ENCODE measurements at regions not wholly inside any gene's neighbourhood (a gene's known extent, or its start where the extent isn't known, plus 50 kb on each side); places are given as distances from the start of the nearest gene placed in this dataset.

- Mint-ChIP-seq H3K27me3 (ENCODE audit: low read depth in 2 of 2) (no peaks in the 10 kb centered on the region), H3K4me1 (no peaks in the 10 kb centered on the region), H3K27ac (no peak overlapping the region), H3K4me3 (no peak overlapping the region), H3K36me3 (no peaks in the 10 kb centered on the region), H3K9me3 (peaks cover 2 to 3% of the 10 kb centered on the region in 2 donors)
- DNase-seq, result no peak
- H3K36me3 ChIP-seq (ENCODE audit: control insufficient read depth, insufficient read depth, low read length), result no peaks in the 10 kb centered on the region
- ATAC-seq, result no peak
- no peaks in the 10 kb centered on the region for H3K4me1 ChIP-seq (ENCODE audit: control insufficient read depth, insufficient read depth, low read length)
- no peak overlapping the region for H3K27ac ChIP-seq (ENCODE audit: low read length)
- H3K4me3 ChIP-seq (ENCODE audit: low read length), result no peak overlapping the region
- intact Hi-C loops (cut with micrococcal nuclease), result no loop called here
- no peaks in the 10 kb centered on the region for H3K27me3 ChIP-seq (ENCODE audit: control insufficient read depth, insufficient read depth, low read length)
- no peaks in the 10 kb centered on the region for H3K9me3 ChIP-seq (ENCODE audit: control insufficient read depth, insufficient read depth, low read length)
- TF ChIP-seq, protein P1, sequence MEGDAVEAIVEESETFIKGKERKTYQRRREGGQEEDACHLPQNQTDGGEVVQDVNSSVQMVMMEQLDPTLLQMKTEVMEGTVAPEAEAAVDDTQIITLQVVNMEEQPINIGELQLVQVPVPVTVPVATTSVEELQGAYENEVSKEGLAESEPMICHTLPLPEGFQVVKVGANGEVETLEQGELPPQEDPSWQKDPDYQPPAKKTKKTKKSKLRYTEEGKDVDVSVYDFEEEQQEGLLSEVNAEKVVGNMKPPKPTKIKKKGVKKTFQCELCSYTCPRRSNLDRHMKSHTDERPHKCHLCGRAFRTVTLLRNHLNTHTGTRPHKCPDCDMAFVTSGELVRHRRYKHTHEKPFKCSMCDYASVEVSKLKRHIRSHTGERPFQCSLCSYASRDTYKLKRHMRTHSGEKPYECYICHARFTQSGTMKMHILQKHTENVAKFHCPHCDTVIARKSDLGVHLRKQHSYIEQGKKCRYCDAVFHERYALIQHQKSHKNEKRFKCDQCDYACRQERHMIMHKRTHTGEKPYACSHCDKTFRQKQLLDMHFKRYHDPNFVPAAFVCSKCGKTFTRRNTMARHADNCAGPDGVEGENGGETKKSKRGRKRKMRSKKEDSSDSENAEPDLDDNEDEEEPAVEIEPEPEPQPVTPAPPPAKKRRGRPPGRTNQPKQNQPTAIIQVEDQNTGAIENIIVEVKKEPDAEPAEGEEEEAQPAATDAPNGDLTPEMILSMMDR (IDR thresholded peaks at IDR 0.05), result no peak
- WGBS (ENCODE audit: insufficient coverage), result 94% methylated on average over 4 of the region's 4 CpGs
Measured at GRCh38 chr2:167653131-167653530, 594.3 kb downstream of the STK39 start.

DNA sequence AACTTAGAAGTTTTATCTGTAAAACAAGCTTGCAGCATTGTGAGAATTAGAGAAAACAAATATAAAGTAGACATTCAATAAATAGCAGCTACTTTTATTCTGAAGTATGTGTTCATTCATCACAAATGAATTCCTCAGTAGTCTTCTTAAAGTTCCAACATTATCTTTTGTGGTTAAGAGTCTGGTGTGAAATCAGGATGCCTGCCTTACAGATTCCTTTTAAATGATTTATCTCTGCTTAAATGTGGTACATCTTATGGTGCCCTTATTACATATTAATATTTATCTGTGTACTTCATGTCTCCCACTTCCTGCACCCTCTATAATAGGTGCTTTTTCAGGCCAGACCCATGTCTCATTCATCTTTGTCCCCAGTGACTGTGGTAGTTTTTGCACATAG, 595.0 kb downstream of the STK39 start:
- no peak overlapping the region for H3K27ac ChIP-seq (ENCODE audit: low read length)
- H3K9me3 Mint-ChIP-seq, result peaks cover 2 to 3% of the 10 kb centered on the region in 2 donors
- no peak for ATAC-seq
- no peak overlapping the region for H3K4me3 Mint-ChIP-seq
- no peaks in the 10 kb centered on the region for H3K27me3 ChIP-seq (ENCODE audit: control insufficient read depth, insufficient read depth, low read length)
- intact Hi-C loops (cut with micrococcal nuclease), result no loop called here
- H3K4me3 ChIP-seq (ENCODE audit: low read length), result no peak overlapping the region
- H3K27ac Mint-ChIP-seq, result no peak overlapping the region
- TF ChIP-seq, protein P1 (IDR thresholded peaks at IDR 0.05), result no peak
- H3K27me3 Mint-ChIP-seq (ENCODE audit: low read depth in 2 of 2), result no peaks in the 10 kb centered on the region
- no peak for DNase-seq
- no peaks in the 10 kb centered on the region for H3K9me3 ChIP-seq (ENCODE audit: control insufficient read depth, insufficient read depth, low read length)
- no peaks in the 10 kb centered on the region for H3K4me1 Mint-ChIP-seq
- no peaks in the 10 kb centered on the region for H3K36me3 ChIP-seq (ENCODE audit: control insufficient read depth, insufficient read depth, low read length)
- no peaks in the 10 kb centered on the region for H3K36me3 Mint-ChIP-seq
- H3K4me1 ChIP-seq (ENCODE audit: control insufficient read depth, insufficient read depth, low read length), result no peaks in the 10 kb centered on the region

GRCh38 chr2:167651406-167652151, 595.8 kb downstream of the STK39 start:
- intact Hi-C loops (cut with micrococcal nuclease), result no loop called here
- TF ChIP-seq, protein P1 (IDR thresholded peaks at IDR 0.05), result no peak
- H3K9me3 Mint-ChIP-seq, result peaks cover 2 to 3% of the 10 kb centered on the region in 2 donors
- no peaks in the 10 kb centered on the region for H3K4me1 ChIP-seq (ENCODE audit: control insufficient read depth, insufficient read depth, low read length)
- ATAC-seq (no peak), DNase-seq (no peak)
- H3K27ac Mint-ChIP-seq, result no peak overlapping the region
- H3K27me3 Mint-ChIP-seq (ENCODE audit: low read depth in 2 of 2), result no peaks in the 10 kb centered on the region
- H3K4me3 Mint-ChIP-seq, result no peak overlapping the region
- H3K9me3 ChIP-seq (ENCODE audit: control insufficient read depth, insufficient read depth, low read length), result no peaks in the 10 kb centered on the region
- H3K27ac ChIP-seq (ENCODE audit: low read length), result no peak overlapping the region
- H3K4me3 ChIP-seq (ENCODE audit: low read length), result no peak overlapping the region
- WGBS (ENCODE audit: insufficient coverage), result 71% methylated on average over 5 of the region's 5 CpGs
- H3K4me1 Mint-ChIP-seq, result no peaks in the 10 kb centered on the region
- H3K36me3 ChIP-seq (ENCODE audit: control insufficient read depth, insufficient read depth, low read length), result no peaks in the 10 kb centered on the region
- H3K27me3 ChIP-seq (ENCODE audit: control insufficient read depth, insufficient read depth, low read length), result no peaks in the 10 kb centered on the region
- H3K36me3 Mint-ChIP-seq, result no peaks in the 10 kb centered on the region

GRCh38 chr2:167646557-167646956, 600.8 kb downstream of the STK39 start:
- Mint-ChIP-seq H3K4me3 (no peak overlapping the region), H3K36me3 (no peaks in the 10 kb centered on the region), H3K9me3 (peaks cover 2 to 10% of the 10 kb centered on the region in 2 donors), H3K27ac (no peak overlapping the region), H3K27me3 (ENCODE audit: low read depth in 2 of 2) (no peaks in the 10 kb centered on the region), H3K4me1 (no peaks in the 10 kb centered on the region)
- H3K4me1 ChIP-seq (ENCODE audit: control insufficient read depth, insufficient read depth, low read length), result no peaks in the 10 kb centered on the region
- no peaks in the 10 kb centered on the region for H3K9me3 ChIP-seq (ENCODE audit: control insufficient read depth, insufficient read depth, low read length)
- intact Hi-C loops (cut with micrococcal nuclease), result no loop called here
- H3K4me3 ChIP-seq (ENCODE audit: low read length), result no peak overlapping the region
- ATAC-seq, result no peak
- no peak for DNase-seq
- TF ChIP-seq, protein P1 (IDR thresholded peaks at IDR 0.05), result no peak
- no peaks in the 10 kb centered on the region for H3K36me3 ChIP-seq (ENCODE audit: control insufficient read depth, insufficient read depth, low read length)
- H3K27ac ChIP-seq (ENCODE audit: low read length), result no peak overlapping the region
- H3K27me3 ChIP-seq (ENCODE audit: control insufficient read depth, insufficient read depth, low read length), result no peaks in the 10 kb centered on the region
- WGBS (ENCODE audit: insufficient coverage), result 100% methylated on average over 1 of the region's 2 CpGs
